Mesendoderm (in vitro differentiated cells): ENCODE measurements at regions not wholly inside any gene's neighbourhood (a gene's known extent, or its start where the extent isn't known, plus 50 kb on each side); places are given as distances from the start of the nearest gene placed in this dataset.
A peak's percentile ranks its signal among the peaks of the same experiment; 100 is the strongest.

ENCODE experiments used
- DNase-seq: peaks from one replicate; pipeline ENCODE4 v3.0.0; 2013
- H2AK5ac ChIP-seq: 2 replicates; pipeline ENCODE4 v1.6.1; 2013; ENCODE audit warnings: low read length, inconsistent platforms
- H2BK120ac ChIP-seq: 2 replicates; pipeline ENCODE4 v1.6.1; 2013; ENCODE audit warnings: low read depth, mild to moderate bottlenecking, low read length, moderate library complexity, mixed read lengths
- H2BK15ac ChIP-seq: replicated peaks from 2 replicates; pipeline ENCODE4 v1.6.1; 2013; ENCODE audit warnings: low read depth, mild to moderate bottlenecking, moderate library complexity
- H2BK5ac ChIP-seq: 2 replicates; pipeline ENCODE4 v1.6.1; 2013; ENCODE audit warnings: low read length, inconsistent platforms
- H3K18ac ChIP-seq: 2 replicates; pipeline ENCODE4 v1.6.1; 2013; ENCODE audit warnings: mild to moderate bottlenecking, low read length, mixed read lengths
- H3K23ac ChIP-seq: one replicate; pipeline ENCODE4 v1.6.1; 2013; ENCODE audit warnings: low read length
- H3K27ac ChIP-seq: 2 replicates; pipeline ENCODE4 v1.5.1; 2013; ENCODE audit warnings: low read depth, mild to moderate bottlenecking, inconsistent platforms, low read length, moderate library complexity
- H3K27me3 ChIP-seq: 2 replicates; pipeline ENCODE4 v1.6.1; 2013; ENCODE audit warnings: low read length, control low read depth, mild to moderate bottlenecking, inconsistent platforms; ENCODE audit not compliant: insufficient read depth, poor library complexity
- H3K36me3 ChIP-seq: 2 replicates; pipeline ENCODE4 v1.6.1; 2013; ENCODE audit warnings: low read length, inconsistent platforms; ENCODE audit not compliant: control insufficient read depth, insufficient read depth
- H3K4ac ChIP-seq: one replicate; pipeline ENCODE4 v1.6.1; 2013; ENCODE audit warnings: low read depth, mild to moderate bottlenecking, low read length, moderate library complexity
- H3K4me1 ChIP-seq: 2 replicates; pipeline ENCODE4 v1.6.1; 2013; ENCODE audit warnings: low read depth, low read length, inconsistent platforms; ENCODE audit not compliant: control insufficient read depth
- H3K4me2 ChIP-seq: 2 replicates; pipeline ENCODE4 v1.6.1; 2013; ENCODE audit warnings: low read length
- H3K4me3 ChIP-seq: 2 replicates; pipeline ENCODE4 v1.5.1; 2013; ENCODE audit warnings: mild to moderate bottlenecking, low read length
- H3K56ac ChIP-seq: one replicate; pipeline ENCODE4 v1.6.1; 2013; ENCODE audit warnings: low read length
- H3K79me1 ChIP-seq: 2 replicates; pipeline ENCODE4 v1.6.1; 2013; ENCODE audit warnings: low read length, inconsistent platforms
- H3K79me2 ChIP-seq: 2 replicates; pipeline ENCODE4 v1.6.1; 2013; ENCODE audit warnings: mild to moderate bottlenecking, low read length; ENCODE audit not compliant: control insufficient read depth, insufficient read depth
- H3K9ac ChIP-seq: 2 replicates; pipeline ENCODE4 v1.6.1; 2013; ENCODE audit warnings: low read length, inconsistent platforms
- H4K5ac ChIP-seq: one replicate; pipeline ENCODE4 v1.6.1; 2013; ENCODE audit warnings: low read length
- H4K8ac ChIP-seq: one replicate; pipeline ENCODE4 v1.6.1; 2013; ENCODE audit warnings: low read depth, mild to moderate bottlenecking, control low read depth, low read length, moderate library complexity
- WGBS: extraction: QIAGEN DNeasy Blood & Tissue Kit; methylation state at CpG from one replicate; pipeline ENCODE4 v1.1.7; 2013; ENCODE audit warnings: low lambda C conversion rate, missing lambda C conversion rate; ENCODE audit not compliant: insufficient coverage; ENCODE audit errors: extremely low coverage; 5-methylcytosine and 5-hydroxymethylcytosine counted together

GRCh38 chr6:44046516-44047178 is 80.6 kb downstream of the MRPL14 start:
- H3K9ac ChIP-seq, result no peak overlapping the region
- peaks cover 19% of the 10 kb centered on the region for H3K4me1 ChIP-seq
- H3K23ac ChIP-seq, result no peak overlapping the region
- no peak overlapping the region for H2BK5ac ChIP-seq
- no peak overlapping the region for H2BK15ac ChIP-seq
- no peak overlapping the region for H3K56ac ChIP-seq
- no peaks in the 10 kb centered on the region for H3K79me2 ChIP-seq
- H4K8ac ChIP-seq, result no peak overlapping the region
- H2BK120ac ChIP-seq, result no peak overlapping the region
- H3K18ac ChIP-seq, result no peak overlapping the region
- no peak for DNase-seq
- H4K5ac ChIP-seq, result no peak overlapping the region
- H3K4me3 ChIP-seq, result no peak overlapping the region
- H3K36me3 ChIP-seq, result no peaks in the 10 kb centered on the region
- no peaks in the 10 kb centered on the region for H3K79me1 ChIP-seq
- no peak overlapping the region for H3K27ac ChIP-seq
- WGBS, result no CpG with 5 or more reads among the region's 6 CpGs
- no peaks in the 10 kb centered on the region for H3K27me3 ChIP-seq
- no peak overlapping the region for H3K4me2 ChIP-seq
- no peak overlapping the region for H3K4ac ChIP-seq
- no peak overlapping the region for H2AK5ac ChIP-seq

DNA sequence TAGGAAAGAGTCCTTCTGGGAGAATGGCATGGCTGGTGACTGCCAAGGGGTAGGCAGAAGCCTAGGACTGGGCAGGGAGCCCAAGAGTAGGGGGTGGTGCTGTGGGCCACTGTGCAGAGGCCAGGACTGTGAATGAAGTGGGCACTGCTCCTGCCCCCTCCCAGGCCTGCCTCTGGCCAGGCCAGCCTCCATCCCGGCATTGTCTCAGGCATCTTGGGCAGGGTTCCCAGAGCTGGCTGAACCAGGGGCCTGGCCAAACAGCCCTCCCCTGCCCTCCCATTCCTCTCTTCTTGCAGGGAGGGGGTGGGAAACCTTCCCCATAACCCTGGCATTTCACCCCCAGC is 81.6 kb downstream of the MRPL14 start:
- Histone ChIP-seq H3K4me2 (no peak overlapping the region), H3K4ac (no peak overlapping the region), H3K36me3 (no peaks in the 10 kb centered on the region), H2AK5ac (no peak overlapping the region), H3K56ac (no peak overlapping the region), H4K5ac (no peak overlapping the region), H3K23ac (no peak overlapping the region), H3K79me1 (no peaks in the 10 kb centered on the region), H3K18ac (no peak overlapping the region), H3K27ac (no peak overlapping the region), H2BK5ac (no peak overlapping the region), H3K79me2 (no peaks in the 10 kb centered on the region), H3K9ac (no peak overlapping the region), H2BK120ac (no peak overlapping the region), H3K27me3 (no peaks in the 10 kb centered on the region), H2BK15ac (no peak overlapping the region), H3K4me1 (peaks cover 23% of the 10 kb centered on the region), H3K4me3 (no peak overlapping the region), H4K8ac (no peak overlapping the region)
- no CpG with 5 or more reads among the region's 1 CpG for WGBS
- DNase-seq, result no peak

GRCh38 chr6:44044940-44045671 is 82.1 kb downstream of the MRPL14 start:
- WGBS, result 100% methylated on average over 2 of the region's 2 CpGs
- Histone ChIP-seq H3K36me3 (no peaks in the 10 kb centered on the region), H3K79me2 (no peaks in the 10 kb centered on the region), H3K27ac (no peak overlapping the region), H3K56ac (no peak overlapping the region), H4K5ac (no peak overlapping the region), H3K79me1 (no peaks in the 10 kb centered on the region), H2BK120ac (no peak overlapping the region), H3K9ac (no peak overlapping the region), H2AK5ac (no peak overlapping the region), H2BK15ac (no peak overlapping the region), H2BK5ac (no peak overlapping the region), H3K23ac (no peak overlapping the region), H3K27me3 (no peaks in the 10 kb centered on the region), H3K4me1 (peaks cover 23% of the 10 kb centered on the region), H3K4ac (no peak overlapping the region), H3K4me2 (no peak overlapping the region), H4K8ac (no peak overlapping the region), H3K4me3 (no peak overlapping the region), H3K18ac (no peak overlapping the region)
- no peak for DNase-seq

DNA sequence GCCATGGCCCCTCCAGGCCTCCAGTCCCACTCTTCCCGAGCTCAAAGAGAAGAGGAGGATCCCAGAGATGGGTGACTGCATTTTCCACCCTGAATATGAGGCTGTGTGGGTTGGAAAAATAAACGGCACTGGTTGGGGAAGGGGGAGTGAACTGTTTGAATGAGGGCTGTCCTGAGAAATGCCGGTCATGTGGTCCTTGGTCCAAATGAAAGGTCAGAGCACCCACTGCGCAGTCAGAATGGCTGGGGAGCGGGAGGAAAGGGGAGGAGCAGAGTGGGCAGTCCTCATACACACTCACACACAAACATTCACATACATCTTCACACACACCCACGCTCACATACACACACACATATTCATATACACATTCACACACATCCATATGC is 83.1 kb downstream of the MRPL14 start:
- Histone ChIP-seq H3K4ac (peak overlapping the region; percentile 89), H3K18ac (peak overlapping the region; percentile 31), H4K8ac (no peak overlapping the region), H3K79me1 (no peaks in the 10 kb centered on the region), H3K4me3 (no peak overlapping the region), H3K4me2 (no peak overlapping the region), H3K9ac (no peak overlapping the region), H3K56ac (peak overlapping the region; percentile 44), H3K36me3 (no peaks in the 10 kb centered on the region), H2BK5ac (peak overlapping the region; percentile 23), H2BK120ac (no peak overlapping the region), H3K23ac (no peak overlapping the region), H3K4me1 (peaks cover 23% of the 10 kb centered on the region), H3K27me3 (no peaks in the 10 kb centered on the region), H4K5ac (no peak overlapping the region), H3K79me2 (no peaks in the 10 kb centered on the region), H2AK5ac (peak overlapping the region; percentile 43), H3K27ac (no peak overlapping the region), H2BK15ac (no peak overlapping the region)
- WGBS, result 100% methylated on average over 1 of the region's 6 CpGs
- DNase-seq, result no peak

- H3K4ac ChIP-seq, result peak overlapping the region; percentile 89
- H2AK5ac ChIP-seq, result peak overlapping the region; percentile 91
- H3K27me3 ChIP-seq, result no peaks in the 10 kb centered on the region
- H3K79me2 ChIP-seq, result no peaks in the 10 kb centered on the region
- no peaks in the 10 kb centered on the region for H3K79me1 ChIP-seq
- no peak overlapping the region for H3K23ac ChIP-seq
- no peaks in the 10 kb centered on the region for H3K36me3 ChIP-seq
- no peak overlapping the region for H4K5ac ChIP-seq
- no peak overlapping the region for H3K4me2 ChIP-seq
- H3K18ac ChIP-seq, result peak overlapping the region; percentile 31
- H3K9ac ChIP-seq, result peak overlapping the region; percentile 34
- peak; percentile 88 for DNase-seq
- WGBS, result no CpG with 5 or more reads among the region's 2 CpGs
- H3K56ac ChIP-seq, result peak overlapping the region; percentile 81
- H2BK120ac ChIP-seq, result no peak overlapping the region
- H3K4me1 ChIP-seq, result peaks cover 23% of the 10 kb centered on the region
- no peak overlapping the region for H2BK15ac ChIP-seq
- peak overlapping the region; percentile 39 for H3K27ac ChIP-seq
- no peak overlapping the region for H3K4me3 ChIP-seq
- H2BK5ac ChIP-seq, result peak overlapping the region; percentile 79
- no peak overlapping the region for H4K8ac ChIP-seq
Measured at GRCh38 chr6:44043479-44044153, 83.6 kb downstream of the MRPL14 start.
